H1 (cell line): ENCODE measurements at regions not wholly inside any gene's neighbourhood (a gene's known extent, or its start where the extent isn't known, plus 50 kb on each side); places are given as distances from the start of the nearest gene placed in this dataset.

Experiments used
- CTCF ChIA-PET: fragments of 300-600 bp; sonication (Branson Sonifier 250); formaldehyde crosslinking; loops from one replicate; lab custom pipeline; 2021; ENCODE audit not compliant: partially characterized antibody; lab: Charles Lee
- POLR2A ChIA-PET: fragments of 300-600 bp; sonication (Branson Sonifier 250); formaldehyde crosslinking; loops from one replicate; lab custom pipeline; 2021; ENCODE audit warnings: inconsistent platforms; ENCODE audit not compliant: partially characterized antibody; lab: Charles Lee
- DNase-seq, 2 experiments: peaks; one replicate each; pipeline versions ENCODE4 v3.0.0 to v3.0.0-alpha.2; 2010 to 2022; ENCODE audit warnings: low spot score in 2 of 2, low read depth in 1 of 2, mixed read lengths in 1 of 2
- FAIRE-seq: peaks from 2 replicates; lab custom pipeline; 2011; peaks lifted over from hg19 to GRCh38; lab: Jason Lieb, UNC
- H2AFZ ChIP-seq: 2 replicates; pipeline ENCODE4 v1.8.1; 2012; ENCODE audit warnings: low read length, inconsistent platforms
- H2AK5ac ChIP-seq: 2 replicates; pipeline ENCODE4 v1.6.1; 2013; ENCODE audit warnings: low read depth, low read length
- H2BK120ac ChIP-seq: replicated peaks from 2 replicates; pipeline ENCODE3; 2013; ENCODE audit warnings: low read depth, low read length, inconsistent platforms
- H2BK12ac ChIP-seq: 2 replicates; pipeline ENCODE4 v1.6.1; 2013; ENCODE audit warnings: low read depth, low read length
- H2BK15ac ChIP-seq: 2 replicates; pipeline ENCODE4 v1.6.1; 2013; ENCODE audit warnings: low read length
- H2BK20ac ChIP-seq: 2 replicates; pipeline ENCODE4 v1.6.1; 2013; ENCODE audit warnings: low read length
- H2BK5ac ChIP-seq: 2 replicates; pipeline ENCODE4 v1.6.1; 2013; ENCODE audit warnings: low read depth, low read length
- H3K14ac ChIP-seq: 2 replicates; pipeline ENCODE4 v1.6.1; 2013; ENCODE audit warnings: inconsistent platforms; ENCODE audit not compliant: insufficient read length
- H3K18ac ChIP-seq: 2 replicates; pipeline ENCODE4 v1.6.1; 2013; ENCODE audit warnings: low read length; ENCODE audit errors: extremely low read depth
- H3K23ac ChIP-seq: 2 replicates; pipeline ENCODE4 v1.6.1; 2013; ENCODE audit warnings: inconsistent platforms; ENCODE audit not compliant: insufficient read length
- H3K23me2 ChIP-seq: 2 replicates; pipeline ENCODE4 v1.6.1; 2013; ENCODE audit warnings: low read depth, low read length
- H3K27ac ChIP-seq: 2 replicates; pipeline ENCODE4 v1.6.1; 2011; ENCODE audit warnings: low read depth, low read length, inconsistent platforms
- H3K27me3 ChIP-seq, 4 experiments: replicated peaks in 1 of 4; 1 replicate in 1 of 4; 2 replicates in 3 of 4; pipeline versions ENCODE4 v1.6.1 to v1.8.1; 2011 to 2013; ENCODE audit warnings: low read length in 3 of 4, mild to moderate bottlenecking in 3 of 4, inconsistent platforms in 2 of 4, mixed read lengths in 2 of 4, moderate library complexity in 1 of 4; ENCODE audit not compliant: control insufficient read depth in 3 of 4, insufficient read depth in 3 of 4; ENCODE audit errors: extremely low read depth in 1 of 4
- H3K36me3 ChIP-seq, 4 experiments: 2 replicates each; pipeline versions ENCODE4 v1.6.1 to v1.8.1; 2011 to 2013; ENCODE audit warnings: mild to moderate bottlenecking in 4 of 4, low read length in 3 of 4, moderate library complexity in 2 of 4, control low read depth in 1 of 4, inconsistent platforms in 1 of 4; ENCODE audit not compliant: insufficient read depth in 4 of 4, control insufficient read depth in 2 of 4
- H3K4ac ChIP-seq: replicated peaks from 2 replicates; pipeline ENCODE3; 2013; ENCODE audit warnings: low read length, low read depth, mixed read lengths, inconsistent platforms; ENCODE audit not compliant: insufficient read length
- H3K4me1 ChIP-seq, 4 experiments: replicated peaks in 1 of 4; 1 replicate in 1 of 4; 2 replicates in 3 of 4; pipeline versions ENCODE4 v1.6.1 to v1.8.1; 2011 to 2013; ENCODE audit warnings: low read length in 3 of 4, inconsistent platforms in 2 of 4, mixed read lengths in 1 of 4; ENCODE audit not compliant: insufficient read depth in 4 of 4, control insufficient read depth in 3 of 4
- H3K4me2 ChIP-seq, 2 experiments: 2 replicates each; pipeline versions ENCODE4 v1.6.1 to v1.8.1; 2011 to 2013; ENCODE audit warnings: low read depth in 2 of 2, low read length in 2 of 2, control low read depth in 1 of 2, inconsistent platforms in 1 of 2, mild to moderate bottlenecking in 1 of 2; ENCODE audit not compliant: insufficient read depth in 1 of 2
- H3K4me3 ChIP-seq, 4 experiments: fragments of 200-600, 300-600 bp in 1 of 4; sonication (generic), shearing (Covaris generic), sonication (Bioruptor Twin) in 1 of 4; 2 replicates each; pipeline versions ENCODE4 v1.5.1 to v1.8.1; 2011 to 2016; ENCODE audit warnings: low read length in 4 of 4, low read depth in 3 of 4, control low read depth in 2 of 4, inconsistent platforms in 2 of 4, mild to moderate bottlenecking in 2 of 4, mixed read lengths in 1 of 4, moderate library complexity in 1 of 4; ENCODE audit not compliant: insufficient read depth in 2 of 4; ENCODE audit errors: extremely low read depth in 1 of 4
- H3K56ac ChIP-seq: replicated peaks from 2 replicates; pipeline ENCODE3; 2013; ENCODE audit warnings: low read depth, mild to moderate bottlenecking, mixed read lengths, low read length, inconsistent platforms; ENCODE audit not compliant: insufficient read length
- H3K79me1 ChIP-seq: 2 replicates; pipeline ENCODE4 v1.6.1; 2013; ENCODE audit warnings: low read depth, low read length, control low read depth
- H3K79me2 ChIP-seq, 2 experiments: 2 replicates each; pipeline versions ENCODE4 v1.6.1 to v1.8.1; 2012 to 2013; ENCODE audit warnings: low read length in 2 of 2, mild to moderate bottlenecking in 2 of 2, inconsistent platforms in 1 of 2; ENCODE audit not compliant: insufficient read depth in 2 of 2, control insufficient read depth in 1 of 2
- H3K9ac ChIP-seq, 4 experiments: replicated peaks in 1 of 4; 1 replicate in 1 of 4; 2 replicates in 3 of 4; pipeline versions ENCODE4 v1.6.1 to v1.8.1; 2011 to 2013; ENCODE audit warnings: low read depth in 3 of 4, low read length in 3 of 4, control low read depth in 2 of 4, mild to moderate bottlenecking in 2 of 4, moderate library complexity in 2 of 4, inconsistent platforms in 1 of 4; ENCODE audit errors: extremely low read depth in 1 of 4
- H3K9me3 ChIP-seq, 2 experiments: 2 replicates each; pipeline versions ENCODE4 v1.6.1 to v1.8.1; 2012 to 2013; ENCODE audit warnings: mild to moderate bottlenecking in 2 of 2, moderate library complexity in 2 of 2, control low read depth in 1 of 2, inconsistent platforms in 1 of 2, low read depth in 1 of 2, low read length in 1 of 2, mixed read lengths in 1 of 2; ENCODE audit not compliant: insufficient read depth in 2 of 2
- H4K20me1 ChIP-seq, 2 experiments: replicated peaks in 1 of 2; 2 replicates each; pipeline versions ENCODE3 to v1.8.1; 2011 to 2013; ENCODE audit warnings: inconsistent platforms in 2 of 2, low read length in 2 of 2, mild to moderate bottlenecking in 1 of 2; ENCODE audit not compliant: insufficient read depth in 2 of 2, control insufficient read depth in 1 of 2
- H4K5ac ChIP-seq: 2 replicates; pipeline ENCODE4 v1.6.1; 2013; ENCODE audit warnings: low read length, low read depth, mixed read lengths, inconsistent platforms; ENCODE audit not compliant: insufficient read length
- H4K8ac ChIP-seq: 2 replicates; pipeline ENCODE4 v1.8.0; 2013; ENCODE audit warnings: mild to moderate bottlenecking, moderate library complexity, low read length, inconsistent platforms; ENCODE audit not compliant: insufficient read depth; ENCODE audit errors: extremely low read depth
- H4K91ac ChIP-seq: replicated peaks from 2 replicates; pipeline ENCODE3; 2013; ENCODE audit warnings: low read length, mixed read lengths, inconsistent platforms; ENCODE audit not compliant: insufficient read length
- BACH1 ChIP-seq: IDR thresholded peaks from 2 replicates; pipeline ENCODE4 v1.6.1; 2012; ENCODE audit warnings: low read length, improper control_type of control experiment
- MAFK ChIP-seq: IDR thresholded peaks from 2 replicates; pipeline ENCODE4 v1.6.1; 2012; ENCODE audit warnings: low read depth, mild to moderate bottlenecking, improper control_type of control experiment, low read length
- RFX5 ChIP-seq: IDR thresholded peaks from 2 replicates; pipeline ENCODE4 v1.6.1; 2011; ENCODE audit warnings: low read depth, low read length, improper control_type of control experiment, borderline replicate concordance
- WGBS, 2 experiments: shearing (Covaris generic) in 1 of 2; methylation state at CpG; one replicate each; pipeline versions ENCODE4 v1.1.6 to v1.1.7; 2013 to 2015; ENCODE audit warnings: low lambda C conversion rate in 2 of 2, mixed read lengths in 2 of 2, inconsistent platforms in 1 of 2, low coverage in 1 of 2, missing lambda C conversion rate in 1 of 2; ENCODE audit not compliant: insufficient replicate concordance in 2 of 2, insufficient coverage in 1 of 2, insufficient read length in 1 of 2; ENCODE audit errors: extremely low coverage in 1 of 2, missing lambda C conversion rate in 1 of 2; 5-methylcytosine and 5-hydroxymethylcytosine counted together

- ChIA-PET POLR2A (interaction anchor here (1.1 kb wide), 1 partner anchor 48 kb away, joined by 3 read pairs; no protein-coding TSS in a partner anchor), CTCF (interaction anchor here (0.9 to 1.2 kb wide), 2 partner anchors 59 to 97 kb away, joined by 3 read pairs; no protein-coding TSS in a partner anchor)
- no peaks in the 10 kb centered on the region for H4K20me1 ChIP-seq
- H3K9ac ChIP-seq: no peak overlapping the region
- no peak overlapping the region for H3K14ac ChIP-seq
- H2AFZ ChIP-seq: no peak overlapping the region
- H3K9me3 ChIP-seq: no peaks in the 10 kb centered on the region
- no peak overlapping the region for H3K23ac ChIP-seq
- no peak overlapping the region for H3K4me3 ChIP-seq
- no peak overlapping the region; the same call in 1 of the 2 replicates for H2BK20ac ChIP-seq
- H3K4me1 ChIP-seq: peaks cover 1 to 7% (median 6%) of the 10 kb centered on the region in 4 experiments; a peak in 4 of 7 replicates
- 70% methylated on average over 3 of the region's 3 CpGs; no CpG with 5 or more reads in 1 of the 2 experiments for WGBS, 2 experiments
- H3K79me2 ChIP-seq: no peaks in the 10 kb centered on the region
- H2BK12ac ChIP-seq: no peak overlapping the region
- no peak overlapping the region for H3K56ac ChIP-seq
- peak overlapping the region; percentile 89 for H3K4ac ChIP-seq
- no peak for DNase-seq
- no peak overlapping the region for H2BK5ac ChIP-seq
- H3K4me2 ChIP-seq: peak overlapping the region; percentile 3 to 26; a peak in 1 of 4 replicates
- no peaks in the 10 kb centered on the region for H3K36me3 ChIP-seq
- peak; percentile 85 for FAIRE-seq
- no peak overlapping the region for H2BK15ac ChIP-seq
- H3K79me1 ChIP-seq: no peaks in the 10 kb centered on the region
- H3K27me3 ChIP-seq: peaks cover 0 to under 1% (median 0%) of the 10 kb centered on the region in 4 experiments; a peak in 1 of 7 replicates
- no peak overlapping the region for H4K5ac ChIP-seq
- no peak overlapping the region for H3K27ac ChIP-seq
- no peak overlapping the region for H3K18ac ChIP-seq
- H4K91ac ChIP-seq: no peak overlapping the region
- H2AK5ac ChIP-seq: no peak overlapping the region
- H2BK120ac ChIP-seq: no peak overlapping the region
- no peaks in the 10 kb centered on the region for H3K23me2 ChIP-seq
- no peak overlapping the region for H4K8ac ChIP-seq
- peak; percentile 98 for TF ChIP-seq BACH1
- no peak for TF ChIP-seq RFX5
- peak; percentile 95 for TF ChIP-seq MAFK
Observed at GRCh38 chr9:77092536-77092935, 73.1 kb downstream of the FOXB2 start.
